Trophoblast cell (in vitro differentiated cells and primary cell): ENCODE measurements at regions not wholly inside any gene's neighbourhood (a gene's known extent, or its start where the extent isn't known, plus 50 kb on each side); places are given as distances from the start of the nearest gene placed in this dataset.

Source experiments
- DNase-seq, 2 donors: peaks; one replicate each; pipeline ENCODE4 v3.0.0-alpha.2; 2016
- H2AFZ ChIP-seq: 2 replicates; pipeline ENCODE4 v1.6.1; 2013; ENCODE audit warnings: low read length, moderate library complexity, mild to moderate bottlenecking; ENCODE audit not compliant: insufficient read depth, poor library complexity
- H2AK5ac ChIP-seq: 2 replicates; pipeline ENCODE4 v1.6.1; 2013; ENCODE audit warnings: mild to moderate bottlenecking, low read length
- H2BK120ac ChIP-seq: 2 replicates; pipeline ENCODE4 v1.6.1; 2013; ENCODE audit warnings: low read length, mild to moderate bottlenecking, moderate library complexity; ENCODE audit not compliant: insufficient read depth, poor library complexity
- H2BK12ac ChIP-seq: 2 replicates; pipeline ENCODE4 v1.6.1; 2013; ENCODE audit warnings: mild to moderate bottlenecking, low read length, moderate library complexity
- H2BK5ac ChIP-seq: 2 replicates; pipeline ENCODE4 v1.6.1; 2013; ENCODE audit warnings: low read length, low read depth, moderate library complexity, mild to moderate bottlenecking; ENCODE audit not compliant: poor library complexity
- H3K14ac ChIP-seq: 2 replicates; pipeline ENCODE4 v1.6.1; 2013; ENCODE audit warnings: mild to moderate bottlenecking, low read length
- H3K18ac ChIP-seq: 2 replicates; pipeline ENCODE4 v1.6.1; 2013; ENCODE audit warnings: mild to moderate bottlenecking, low read length
- H3K23ac ChIP-seq: 2 replicates; pipeline ENCODE4 v1.6.1; 2013; ENCODE audit warnings: low read length
- H3K27ac ChIP-seq: 2 replicates; pipeline ENCODE4 v1.5.1; 2013; ENCODE audit warnings: low read depth, mild to moderate bottlenecking, inconsistent platforms, low read length, moderate library complexity
- H3K27me3 ChIP-seq: 2 replicates; pipeline ENCODE4 v1.6.1; 2013; ENCODE audit warnings: inconsistent platforms, mild to moderate bottlenecking, low read length, moderate library complexity; ENCODE audit not compliant: insufficient read depth
- H3K36me3 ChIP-seq, 2 experiments: 1 replicate in 1 of 2; 2 replicates in 1 of 2; pipeline ENCODE4 v1.6.1; 2013; ENCODE audit warnings: low read length in 2 of 2, mild to moderate bottlenecking in 2 of 2, moderate library complexity in 1 of 2; ENCODE audit not compliant: insufficient read depth in 2 of 2, control insufficient read depth in 1 of 2
- H3K4ac ChIP-seq: 2 replicates; pipeline ENCODE4 v1.6.1; 2013; ENCODE audit warnings: low read depth, mild to moderate bottlenecking, low read length, moderate library complexity
- H3K4me1 ChIP-seq, 2 experiments: 1 replicate in 1 of 2; 2 replicates in 1 of 2; pipeline ENCODE4 v1.6.1; 2013; ENCODE audit warnings: low read length in 2 of 2, mild to moderate bottlenecking in 2 of 2, moderate library complexity in 1 of 2; ENCODE audit not compliant: insufficient read depth in 2 of 2, control insufficient read depth in 1 of 2
- H3K4me2 ChIP-seq: 2 replicates; pipeline ENCODE4 v1.6.1; 2013; ENCODE audit warnings: inconsistent platforms, mild to moderate bottlenecking, low read length, moderate library complexity
- H3K4me3 ChIP-seq: 2 replicates; pipeline ENCODE4 v1.5.1; 2013; ENCODE audit warnings: mild to moderate bottlenecking, low read depth, low read length, inconsistent platforms
- H3K79me1 ChIP-seq: one replicate; pipeline ENCODE4 v1.6.1; 2013; ENCODE audit warnings: low read length
- H3K79me2 ChIP-seq: 2 replicates; pipeline ENCODE4 v1.6.1; 2013; ENCODE audit warnings: low read length, mild to moderate bottlenecking; ENCODE audit not compliant: control insufficient read depth, insufficient read depth, poor library complexity
- H3K9ac ChIP-seq: 2 replicates; pipeline ENCODE4 v1.6.1; 2013; ENCODE audit warnings: mild to moderate bottlenecking, low read length
- H3K9me3 ChIP-seq: 2 replicates; pipeline ENCODE4 v1.6.1; 2013; ENCODE audit warnings: low read depth, mild to moderate bottlenecking, control low read depth, inconsistent platforms, low read length; ENCODE audit not compliant: insufficient read depth
- H4K12ac ChIP-seq: 2 replicates; pipeline ENCODE4 v1.6.1; 2013; ENCODE audit warnings: low read depth, mild to moderate bottlenecking, low read length, moderate library complexity
- H4K8ac ChIP-seq: 2 replicates; pipeline ENCODE4 v1.6.1; 2013; ENCODE audit warnings: low read depth, mild to moderate bottlenecking, low read length, moderate library complexity
- H4K91ac ChIP-seq: one replicate; pipeline ENCODE4 v1.6.1; 2013; ENCODE audit warnings: low read depth, mild to moderate bottlenecking, low read length, moderate library complexity
- WGBS: extraction: QIAGEN DNeasy Blood & Tissue Kit; methylation state at CpG from one replicate; pipeline ENCODE4 v1.1.7; 2013; ENCODE audit warnings: missing lambda C conversion rate; ENCODE audit not compliant: insufficient read length, insufficient coverage; ENCODE audit errors: extremely low coverage; 5-methylcytosine and 5-hydroxymethylcytosine counted together

- no peak overlapping the region for H2AK5ac ChIP-seq
- no peak overlapping the region for H3K4me3 ChIP-seq
- H3K18ac ChIP-seq, result no peak overlapping the region
- no peak overlapping the region for H3K4ac ChIP-seq
- no peak overlapping the region for H4K91ac ChIP-seq
- H2BK12ac ChIP-seq, result no peak overlapping the region
- H3K27me3 ChIP-seq, result no peaks in the 10 kb centered on the region
- no peak overlapping the region for H4K8ac ChIP-seq
- H3K14ac ChIP-seq, result no peak overlapping the region
- H3K4me2 ChIP-seq, result no peak overlapping the region
- H3K23ac ChIP-seq, result no peak overlapping the region
- H2BK5ac ChIP-seq, result no peak overlapping the region
- no peak overlapping the region for H3K9ac ChIP-seq
- H3K9me3 ChIP-seq, result no peaks in the 10 kb centered on the region
- H3K4me1 ChIP-seq, result no peaks in the 10 kb centered on the region
- no CpG with 5 or more reads among the region's 2 CpGs for WGBS
- no peaks in the 10 kb centered on the region for H3K36me3 ChIP-seq
- no peak overlapping the region for H4K12ac ChIP-seq
- no peak overlapping the region for H2AFZ ChIP-seq
- DNase-seq, result no peak
- H3K27ac ChIP-seq, result no peak overlapping the region
- H3K79me2 ChIP-seq, result no peaks in the 10 kb centered on the region
- no peaks in the 10 kb centered on the region for H3K79me1 ChIP-seq
- no peak overlapping the region for H2BK120ac ChIP-seq
Observed at GRCh38 chr16:58832386-58832895, 98.3 kb upstream of the GOT2 start.

DNA sequence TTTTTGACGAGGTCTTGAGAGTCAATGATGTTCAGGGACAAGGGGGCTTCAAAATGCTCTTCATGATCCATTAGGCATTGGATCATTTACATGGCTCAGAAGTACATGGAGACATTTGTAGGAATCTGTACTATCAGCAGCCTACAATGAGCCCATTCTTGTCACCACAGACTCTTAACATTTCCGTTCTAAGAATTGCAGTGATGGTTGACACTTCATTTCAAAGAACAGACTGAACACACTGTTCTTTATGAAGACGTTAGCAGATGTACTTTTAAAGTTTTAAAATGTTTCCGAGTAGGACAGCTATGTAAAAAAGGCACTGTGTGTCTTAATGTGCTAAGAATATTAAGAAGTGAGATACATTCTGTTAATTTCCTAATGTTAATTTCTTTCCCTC, 97.3 kb upstream of the GOT2 start:
- H3K18ac ChIP-seq, result no peak overlapping the region
- H3K23ac ChIP-seq, result no peak overlapping the region
- WGBS, result no CpG with 5 or more reads among the region's 4 CpGs
- no peak overlapping the region for H2AK5ac ChIP-seq
- H3K4me1 ChIP-seq, result no peaks in the 10 kb centered on the region
- no peak overlapping the region for H2BK5ac ChIP-seq
- no peak overlapping the region for H4K12ac ChIP-seq
- H3K79me1 ChIP-seq, result no peaks in the 10 kb centered on the region
- no peaks in the 10 kb centered on the region for H3K9me3 ChIP-seq
- no peak overlapping the region for H3K4me2 ChIP-seq
- H3K4me3 ChIP-seq, result no peak overlapping the region
- no peak overlapping the region for H4K91ac ChIP-seq
- H3K79me2 ChIP-seq, result no peaks in the 10 kb centered on the region
- no peak overlapping the region for H2BK120ac ChIP-seq
- H4K8ac ChIP-seq, result no peak overlapping the region
- H2AFZ ChIP-seq, result no peak overlapping the region
- no peak overlapping the region for H3K4ac ChIP-seq
- H3K14ac ChIP-seq, result no peak overlapping the region
- no peak overlapping the region for H3K9ac ChIP-seq
- H3K27me3 ChIP-seq, result no peaks in the 10 kb centered on the region
- H2BK12ac ChIP-seq, result no peak overlapping the region
- H3K36me3 ChIP-seq, result no peaks in the 10 kb centered on the region
- DNase-seq, result no peak
- no peak overlapping the region for H3K27ac ChIP-seq

DNA sequence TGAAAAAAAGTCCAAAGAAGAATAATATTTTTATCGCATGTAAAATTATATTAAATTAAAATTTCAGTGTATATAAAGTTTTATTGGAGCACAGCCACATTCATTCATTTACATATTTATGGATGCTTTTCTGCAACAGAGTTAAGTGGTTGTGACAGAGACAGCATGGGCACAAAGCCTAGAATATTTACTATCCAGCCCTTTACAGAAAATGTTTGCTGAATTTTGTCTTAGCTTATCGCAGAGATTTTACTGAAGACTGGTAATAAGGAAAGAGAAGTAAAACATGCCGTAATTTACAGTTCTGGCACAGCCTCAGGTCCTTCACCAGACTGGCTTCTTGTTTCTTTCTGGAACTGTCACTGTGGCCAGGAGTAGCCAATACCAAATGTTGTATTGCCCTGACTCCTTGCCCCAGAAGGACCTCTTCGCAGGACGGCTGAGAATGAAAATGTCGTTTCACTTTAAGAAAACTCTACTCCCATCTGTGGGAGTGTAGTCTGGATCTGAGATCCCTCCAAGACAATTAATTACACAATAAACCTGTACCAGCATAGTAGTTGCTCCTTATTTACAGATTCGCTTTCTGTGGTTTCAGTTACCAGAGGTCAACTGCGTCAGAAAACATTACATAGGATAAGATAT, 94.9 kb upstream of the GOT2 start:
- no peak overlapping the region for H2AFZ ChIP-seq
- H3K23ac ChIP-seq, result no peak overlapping the region
- no peak overlapping the region for H3K27ac ChIP-seq
- H3K18ac ChIP-seq, result no peak overlapping the region
- no peak overlapping the region for H3K14ac ChIP-seq
- no peaks in the 10 kb centered on the region for H3K79me2 ChIP-seq
- H2AK5ac ChIP-seq, result no peak overlapping the region
- no peak overlapping the region for H3K4ac ChIP-seq
- H3K9me3 ChIP-seq, result no peaks in the 10 kb centered on the region
- no peak overlapping the region for H4K8ac ChIP-seq
- H3K4me1 ChIP-seq, result no peaks in the 10 kb centered on the region
- no peak overlapping the region for H2BK5ac ChIP-seq
- no peak overlapping the region for H2BK120ac ChIP-seq
- no peak overlapping the region for H3K4me2 ChIP-seq
- no peak overlapping the region for H2BK12ac ChIP-seq
- H3K4me3 ChIP-seq, result no peak overlapping the region
- no peak overlapping the region for H3K9ac ChIP-seq
- no peak for DNase-seq
- H3K79me1 ChIP-seq, result no peaks in the 10 kb centered on the region
- WGBS, result no CpG with 5 or more reads among the region's 8 CpGs
- no peak overlapping the region for H4K12ac ChIP-seq
- H4K91ac ChIP-seq, result no peak overlapping the region
- no peaks in the 10 kb centered on the region for H3K36me3 ChIP-seq
- H3K27me3 ChIP-seq, result no peaks in the 10 kb centered on the region

- Histone ChIP-seq H3K4me2 (no peak overlapping the region), H4K91ac (no peak overlapping the region), H3K27me3 (no peaks in the 10 kb centered on the region), H3K18ac (no peak overlapping the region), H4K12ac (no peak overlapping the region), H3K23ac (no peak overlapping the region), H3K79me1 (no peaks in the 10 kb centered on the region), H3K9me3 (no peaks in the 10 kb centered on the region), H3K4me1 (no peaks in the 10 kb centered on the region), H2BK12ac (no peak overlapping the region), H4K8ac (no peak overlapping the region), H2BK120ac (no peak overlapping the region), H3K14ac (no peak overlapping the region), H3K4ac (no peak overlapping the region), H3K9ac (no peak overlapping the region), H3K36me3 (no peaks in the 10 kb centered on the region), H2AFZ (no peak overlapping the region), H3K79me2 (no peaks in the 10 kb centered on the region), H2BK5ac (no peak overlapping the region), H3K4me3 (no peak overlapping the region), H3K27ac (no peak overlapping the region), H2AK5ac (no peak overlapping the region)
- no peak for DNase-seq
Observed at GRCh38 chr16:58824201-58824600, 90.1 kb upstream of the GOT2 start.
